Fibroblast of lung (primary cell): ENCODE measurements at regions not wholly inside any gene's neighbourhood (a gene's known extent, or its start where the extent isn't known, plus 50 kb on each side); places are given as distances from the start of the nearest gene placed in this dataset.

Experiments used
- DNase-seq, 2 donors: peaks; one replicate each; pipeline versions ENCODE4 v3.0.0 to v3.0.0-alpha.2; 2010; ENCODE audit warnings: low read depth in 2 of 2
- H2AFZ ChIP-seq: 2 replicates; pipeline ENCODE4 v1.5.1; 2012; ENCODE audit warnings: low read length, control low read depth, inconsistent platforms
- H3K27ac ChIP-seq: 2 replicates; pipeline ENCODE4 v1.5.1; 2011; ENCODE audit warnings: low read length, control low read depth; ENCODE audit not compliant: insufficient read depth
- H3K27me3 ChIP-seq: 2 replicates; pipeline ENCODE4 v1.5.1; 2011; ENCODE audit warnings: mild to moderate bottlenecking, low read length; ENCODE audit not compliant: control insufficient read depth, insufficient read depth
- H3K36me3 ChIP-seq: 2 replicates; pipeline ENCODE4 v1.5.1; 2011; ENCODE audit warnings: low read length; ENCODE audit not compliant: control insufficient read depth, insufficient read depth
- H3K4me1 ChIP-seq: 2 replicates; pipeline ENCODE4 v1.5.1; 2011; ENCODE audit warnings: low read length; ENCODE audit not compliant: control insufficient read depth, insufficient read depth; ENCODE audit errors: extremely low read depth
- H3K4me2 ChIP-seq: 2 replicates; pipeline ENCODE4 v1.5.1; 2011; ENCODE audit warnings: low read length, control low read depth; ENCODE audit not compliant: insufficient read depth; ENCODE audit errors: extremely low read depth
- H3K4me3 ChIP-seq, 4 experiments: fragments of 200-600 bp in 1 of 4; sonication (generic) in 1 of 4; replicated peaks in 1 of 4; 2 replicates each; pipeline ENCODE4 v1.5.1; 2011 to 2016; ENCODE audit warnings: low read length in 4 of 4, low read depth in 3 of 4, mild to moderate bottlenecking in 3 of 4, control low read depth in 2 of 4, inconsistent platforms in 1 of 4, mixed read lengths in 1 of 4; ENCODE audit not compliant: insufficient read depth in 1 of 4; ENCODE audit errors: control extremely low read depth in 1 of 4
- H3K79me2 ChIP-seq: 2 replicates; pipeline ENCODE4 v1.5.1; 2012; ENCODE audit warnings: mild to moderate bottlenecking, low read length, inconsistent platforms; ENCODE audit not compliant: control insufficient read depth, insufficient read depth
- H3K9ac ChIP-seq: 2 replicates; pipeline ENCODE4 v1.5.1; 2011; ENCODE audit warnings: mild to moderate bottlenecking, low read length, control low read depth; ENCODE audit not compliant: insufficient read depth
- H3K9me3 ChIP-seq: 2 replicates; pipeline ENCODE4 v1.5.1; 2012; ENCODE audit warnings: low read depth, low read length; ENCODE audit not compliant: control insufficient read depth, insufficient read depth
- H4K20me1 ChIP-seq: 2 replicates; pipeline ENCODE4 v1.5.1; 2011; ENCODE audit warnings: low read length; ENCODE audit not compliant: control insufficient read depth, insufficient read depth; ENCODE audit errors: extremely low read depth
- CTCF ChIP-seq, 2 donors: IDR thresholded peaks in 1 of 2; conservative IDR thresholded peaks in 1 of 2; 1 replicate in 1 of 2; 2 replicates in 1 of 2; pipeline ENCODE4 v1.5.1; 2011 to 2012; ENCODE audit warnings: low read length in 2 of 2, control low read depth in 1 of 2, inconsistent platforms in 1 of 2, low read depth in 1 of 2, mild to moderate bottlenecking in 1 of 2
- EZH2 ChIP-seq: IDR thresholded peaks from 2 replicates; pipeline ENCODE4 v1.5.1; 2012; ENCODE audit warnings: low read length, control low read depth, mild to moderate bottlenecking; ENCODE audit errors: missing control alignments

- Histone ChIP-seq H3K4me1 (no peaks in the 10 kb centered on the region), H3K9me3 (no peaks in the 10 kb centered on the region), H3K4me3 (no peak overlapping the region), H4K20me1 (no peaks in the 10 kb centered on the region), H2AFZ (no peak overlapping the region), H3K36me3 (no peaks in the 10 kb centered on the region), H3K9ac (no peak overlapping the region), H3K27me3 (no peaks in the 10 kb centered on the region), H3K4me2 (no peak overlapping the region), H3K27ac (no peak overlapping the region), H3K79me2 (no peaks in the 10 kb centered on the region)
- peak; percentile 12 to 60 for DNase-seq
- TF ChIP-seq EZH2: no peak
- TF ChIP-seq CTCF (conservative IDR thresholded peaks at IDR 0.05 in 1 of 2, IDR thresholded peaks at IDR 0.05 in 1 of 2; ENCODE audit: low read depth in 1 of 2, low read length in 2 of 2): peak; percentile 49 to 61
Observed at GRCh38 chr7:132709971-132710567, 133.8 kb upstream of the PLXNA4 start.

GRCh38 chr7:132708470-132708869, 132.2 kb upstream of the PLXNA4 start:
- TF ChIP-seq EZH2: no peak
- no peak for TF ChIP-seq CTCF (conservative IDR thresholded peaks at IDR 0.05 in 1 of 2, IDR thresholded peaks at IDR 0.05 in 1 of 2; ENCODE audit: low read depth in 1 of 2, low read length in 2 of 2)
- Histone ChIP-seq H4K20me1 (peaks cover 2% of the 10 kb centered on the region), H3K27ac (no peak overlapping the region), H3K9ac (no peak overlapping the region), H2AFZ (no peak overlapping the region), H3K4me2 (no peak overlapping the region), H3K4me1 (no peaks in the 10 kb centered on the region), H3K4me3 (no peak overlapping the region), H3K9me3 (no peaks in the 10 kb centered on the region), H3K36me3 (no peaks in the 10 kb centered on the region), H3K27me3 (no peaks in the 10 kb centered on the region), H3K79me2 (no peaks in the 10 kb centered on the region)
- DNase-seq: no peak

GRCh38 chr7:132705146-132705545, 128.9 kb upstream of the PLXNA4 start:
- Histone ChIP-seq H3K27me3 (no peaks in the 10 kb centered on the region), H3K27ac (no peak overlapping the region), H3K4me2 (no peak overlapping the region), H3K9ac (no peak overlapping the region), H2AFZ (no peak overlapping the region), H3K4me3 (no peak overlapping the region), H4K20me1 (peaks cover 2% of the 10 kb centered on the region), H3K79me2 (no peaks in the 10 kb centered on the region), H3K9me3 (no peaks in the 10 kb centered on the region), H3K4me1 (no peaks in the 10 kb centered on the region), H3K36me3 (no peaks in the 10 kb centered on the region)
- TF ChIP-seq CTCF (conservative IDR thresholded peaks at IDR 0.05 in 1 of 2, IDR thresholded peaks at IDR 0.05 in 1 of 2; ENCODE audit: low read depth in 1 of 2, low read length in 2 of 2) (no peak), EZH2 (no peak)
- DNase-seq: peak in 1 of 2 donors; percentile 11
